Omental fat pad (tissue), 3 donors: ENCODE measurements at regions not wholly inside any gene's neighbourhood (a gene's known extent, or its start where the extent isn't known, plus 50 kb on each side); places are given as distances from the start of the nearest gene placed in this dataset.

ENCODE experiments used
- ATAC-seq: fragments of 150-250 bp; one replicate; pipeline ENCODE4 v1.9.1; 2016; ENCODE audit warnings: mild to moderate bottlenecking, moderate library complexity; ENCODE audit not compliant: low FRiP score
- DNase-seq: peaks from one replicate; pipeline ENCODE4 v3.0.0-alpha.2; 2019; ENCODE audit warnings: low spot score
- TF ChIP-seq, protein P1 (sequence below), 3 donors: fragments of 450-650 bp; IDR thresholded peaks; one replicate each; pipeline ENCODE4 v1.5.1; 2016 to 2017; ENCODE audit warnings: antibody characterized with exemption in 3 of 3, mild to moderate bottlenecking in 3 of 3, moderate library complexity in 2 of 3

DNA sequence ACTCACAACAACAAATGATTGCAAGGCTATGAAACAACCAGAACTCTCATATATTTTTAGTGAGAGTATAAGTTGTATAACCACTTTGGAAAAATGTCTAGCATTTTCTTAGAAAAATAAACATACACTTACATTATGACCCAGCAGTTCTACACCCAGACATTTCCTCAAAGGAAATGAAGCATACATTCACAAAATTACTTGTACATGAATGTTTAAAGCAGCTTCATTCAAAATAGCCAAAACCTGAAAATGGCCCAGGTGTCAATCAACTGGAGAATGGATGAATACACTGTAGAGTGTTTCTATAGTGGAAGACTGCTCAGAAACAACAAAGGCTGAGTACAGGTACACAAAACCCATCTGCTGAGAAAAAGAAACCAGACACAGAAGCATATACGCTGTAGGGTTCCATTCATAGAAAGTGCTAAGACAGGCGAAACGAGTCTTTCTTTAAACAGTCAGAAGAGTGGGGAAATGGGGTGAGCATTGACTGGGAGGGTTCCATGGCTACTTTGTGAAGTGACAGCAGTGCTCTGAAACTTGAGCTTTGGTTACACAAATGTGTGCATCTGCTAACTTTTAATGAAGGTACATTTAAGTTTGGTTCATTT, 799.0 kb downstream of the DCDC2C start:
- TF ChIP-seq, protein P1, sequence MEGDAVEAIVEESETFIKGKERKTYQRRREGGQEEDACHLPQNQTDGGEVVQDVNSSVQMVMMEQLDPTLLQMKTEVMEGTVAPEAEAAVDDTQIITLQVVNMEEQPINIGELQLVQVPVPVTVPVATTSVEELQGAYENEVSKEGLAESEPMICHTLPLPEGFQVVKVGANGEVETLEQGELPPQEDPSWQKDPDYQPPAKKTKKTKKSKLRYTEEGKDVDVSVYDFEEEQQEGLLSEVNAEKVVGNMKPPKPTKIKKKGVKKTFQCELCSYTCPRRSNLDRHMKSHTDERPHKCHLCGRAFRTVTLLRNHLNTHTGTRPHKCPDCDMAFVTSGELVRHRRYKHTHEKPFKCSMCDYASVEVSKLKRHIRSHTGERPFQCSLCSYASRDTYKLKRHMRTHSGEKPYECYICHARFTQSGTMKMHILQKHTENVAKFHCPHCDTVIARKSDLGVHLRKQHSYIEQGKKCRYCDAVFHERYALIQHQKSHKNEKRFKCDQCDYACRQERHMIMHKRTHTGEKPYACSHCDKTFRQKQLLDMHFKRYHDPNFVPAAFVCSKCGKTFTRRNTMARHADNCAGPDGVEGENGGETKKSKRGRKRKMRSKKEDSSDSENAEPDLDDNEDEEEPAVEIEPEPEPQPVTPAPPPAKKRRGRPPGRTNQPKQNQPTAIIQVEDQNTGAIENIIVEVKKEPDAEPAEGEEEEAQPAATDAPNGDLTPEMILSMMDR (IDR thresholded peaks at IDR 0.05) = no peak
- ATAC-seq (no peak), DNase-seq (no peak)

DNA sequence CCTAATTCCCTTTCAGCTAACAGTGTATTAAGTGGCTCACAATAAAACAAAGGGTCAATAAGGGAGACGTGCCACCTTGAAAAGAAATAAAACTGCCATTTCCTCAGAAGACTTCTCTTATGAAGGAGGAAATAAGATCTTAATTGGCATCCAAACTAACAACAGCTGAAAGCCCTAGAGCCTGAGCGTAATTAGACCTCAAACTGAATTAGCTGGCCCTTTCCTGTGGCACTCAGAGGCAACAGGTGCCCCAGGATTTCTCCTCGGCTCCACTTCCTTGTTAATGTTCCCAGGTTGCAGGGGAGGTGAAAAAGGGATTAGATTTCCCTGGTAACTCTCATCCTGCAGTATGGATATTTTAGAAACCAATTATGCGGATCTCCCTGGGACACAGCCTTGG, 804.3 kb downstream of the DCDC2C start:
- TF ChIP-seq, protein P1 (IDR thresholded peaks at IDR 0.05) = no peak
- ATAC-seq = no peak
- DNase-seq = no peak

DNA sequence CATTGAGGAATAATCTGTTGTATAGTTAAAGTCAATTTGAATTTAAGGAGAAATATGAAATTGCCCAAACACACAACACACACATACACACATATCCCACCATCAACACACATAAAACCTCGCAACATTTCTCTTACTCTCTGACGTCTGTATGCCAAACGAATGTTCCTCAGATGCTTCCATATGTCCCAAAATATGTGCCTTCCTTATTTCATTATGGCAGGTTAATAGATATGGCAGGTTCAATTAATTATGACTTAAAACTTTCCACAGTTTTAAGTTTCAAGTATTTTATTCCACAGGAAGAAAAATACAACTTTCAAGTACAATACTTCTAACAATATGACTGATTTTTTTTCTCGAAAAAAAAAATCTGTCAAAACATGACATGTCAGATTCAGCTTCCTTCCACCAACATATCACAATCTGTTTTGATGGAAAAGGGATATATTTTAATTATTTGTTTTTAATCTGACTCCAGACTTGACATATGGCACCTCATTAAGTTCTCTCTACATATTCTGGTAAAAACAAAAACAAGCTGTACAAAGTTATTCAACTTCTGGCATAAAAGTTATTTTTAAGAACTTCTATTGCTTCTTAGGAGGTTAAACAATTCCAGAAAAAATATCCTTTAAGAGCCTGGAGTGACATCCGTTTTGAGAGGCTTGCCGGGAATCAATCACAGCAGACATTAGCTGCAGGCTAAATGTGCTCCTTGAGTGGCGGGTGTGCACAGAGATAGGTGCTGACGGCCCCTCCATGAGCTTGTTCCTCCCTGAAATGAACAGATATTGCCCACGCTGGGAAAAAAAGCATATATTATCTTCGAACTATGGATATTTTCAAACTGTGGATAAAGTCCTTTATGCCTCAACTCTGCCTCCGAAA, 812.7 kb downstream of the DCDC2C start:
- ATAC-seq (no peak), DNase-seq (no peak)
- TF ChIP-seq, protein P1 (IDR thresholded peaks at IDR 0.05) = no peak

DNA sequence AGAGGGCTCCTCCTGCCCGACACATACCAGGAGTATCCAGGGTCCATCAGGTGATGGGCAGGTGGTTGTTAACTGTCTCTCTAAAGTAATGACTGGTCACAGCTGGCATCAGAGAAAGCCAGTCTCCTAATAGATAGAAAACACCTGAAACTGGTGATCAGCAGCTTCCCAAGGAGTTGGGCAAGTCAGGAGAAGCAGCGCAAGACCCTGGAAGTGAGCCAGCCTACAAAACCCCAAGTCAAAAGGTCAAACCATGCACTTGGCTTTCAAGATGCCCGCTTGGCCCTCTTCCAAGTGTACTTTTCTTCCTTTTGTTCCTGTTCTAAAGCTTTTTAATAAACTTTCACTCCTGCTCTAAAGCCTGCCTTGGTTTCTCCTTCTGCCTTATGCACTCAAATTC, 815.2 kb downstream of the DCDC2C start:
- DNase-seq (no peak), ATAC-seq (no peak)

GRCh38 chr2:4522498-4523421, 819.4 kb downstream of the DCDC2C start:
- TF ChIP-seq, protein P1 (IDR thresholded peaks at IDR 0.05) = no peak
- DNase-seq (no peak), ATAC-seq (no peak)

More for the DNA sequence above, 815.2 kb downstream of the DCDC2C start:
- TF ChIP-seq, protein P1 (IDR thresholded peaks at IDR 0.05) = no peak

DNA sequence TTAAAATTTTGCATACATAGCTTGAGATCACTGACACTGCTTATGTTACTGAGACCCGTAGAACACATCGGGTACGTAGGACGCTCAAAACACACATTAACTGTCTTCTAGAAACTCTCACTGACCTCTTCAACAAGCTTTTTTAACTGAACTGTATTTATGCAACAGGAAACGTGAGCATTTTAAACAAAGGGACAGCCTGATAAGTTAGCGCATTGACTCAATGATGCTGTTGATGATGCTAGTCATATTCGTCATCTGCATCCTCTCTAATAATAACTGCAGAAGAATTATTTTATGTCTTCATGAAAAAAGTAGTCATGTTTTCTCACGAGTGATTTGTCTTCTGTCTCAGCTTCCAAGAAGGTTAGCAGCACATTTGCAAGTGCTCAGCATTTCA, 824.0 kb downstream of the DCDC2C start:
- TF ChIP-seq, protein P1 (IDR thresholded peaks at IDR 0.05) = no peak
- no peak for ATAC-seq
- DNase-seq = no peak
